ENCODE measurements at regions not wholly inside any gene's neighbourhood (a gene's known extent, or its start where the extent isn't known, plus 50 kb on each side); places are given as distances from the start of the nearest gene placed in this dataset.
"Not testable (repeated sequence)": the region's sequence is repeated elsewhere in the genome, so short reads cannot be mapped to it uniquely, and the experiment has no call there.

DNA sequence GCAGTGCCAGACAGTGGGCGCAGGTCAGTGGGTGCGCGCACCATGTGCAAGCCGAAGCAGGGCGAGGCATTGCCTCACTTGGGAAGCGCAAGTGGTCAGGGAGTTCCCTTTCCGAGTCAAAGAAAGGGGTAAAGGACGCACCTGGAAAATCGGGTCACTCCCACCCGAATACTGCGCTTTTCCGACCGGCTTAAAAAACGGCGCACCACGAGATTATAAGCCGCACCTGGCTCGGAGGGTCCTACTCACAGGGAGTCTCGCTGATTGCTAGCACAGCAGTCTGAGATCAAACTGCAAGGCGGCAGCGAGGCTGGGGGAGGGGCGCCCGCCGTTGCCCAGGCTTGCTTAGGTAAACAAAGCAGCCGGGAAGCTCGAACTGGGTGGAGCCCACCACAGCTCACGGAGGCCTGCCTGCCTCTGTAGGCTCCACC, 77.9 kb downstream of the NR4A2 start:
- not testable (repeated sequence) for DNase-seq

- no peak for DNase-seq
These were observed 78.8 kb downstream of the NR4A2 start for GRCh38 chr2:156253765-156254164.

DNA sequence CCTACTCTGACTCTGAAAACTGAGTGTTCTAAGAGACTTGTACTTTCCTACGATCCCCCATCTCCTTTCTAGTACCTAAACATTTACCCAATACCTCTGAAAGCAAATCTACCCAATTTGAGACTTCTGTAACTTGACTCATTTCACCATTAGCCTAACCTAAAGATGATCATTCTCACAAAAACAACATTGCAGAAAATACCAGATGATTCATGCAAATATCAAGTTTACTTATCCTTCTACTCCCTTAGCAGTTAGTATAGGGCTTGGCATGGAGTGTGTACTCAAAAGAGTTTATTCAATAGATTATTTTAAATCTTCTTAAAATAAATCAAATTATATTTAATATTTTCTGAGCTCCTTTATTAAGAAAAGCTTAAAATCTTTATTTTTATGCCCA, 89.6 kb downstream of the NR4A2 start:
- no peak for DNase-seq

GRCh38 chr2:156237558-156237957, 95.0 kb downstream of the NR4A2 start:
- DNase-seq, result no peak

DNA sequence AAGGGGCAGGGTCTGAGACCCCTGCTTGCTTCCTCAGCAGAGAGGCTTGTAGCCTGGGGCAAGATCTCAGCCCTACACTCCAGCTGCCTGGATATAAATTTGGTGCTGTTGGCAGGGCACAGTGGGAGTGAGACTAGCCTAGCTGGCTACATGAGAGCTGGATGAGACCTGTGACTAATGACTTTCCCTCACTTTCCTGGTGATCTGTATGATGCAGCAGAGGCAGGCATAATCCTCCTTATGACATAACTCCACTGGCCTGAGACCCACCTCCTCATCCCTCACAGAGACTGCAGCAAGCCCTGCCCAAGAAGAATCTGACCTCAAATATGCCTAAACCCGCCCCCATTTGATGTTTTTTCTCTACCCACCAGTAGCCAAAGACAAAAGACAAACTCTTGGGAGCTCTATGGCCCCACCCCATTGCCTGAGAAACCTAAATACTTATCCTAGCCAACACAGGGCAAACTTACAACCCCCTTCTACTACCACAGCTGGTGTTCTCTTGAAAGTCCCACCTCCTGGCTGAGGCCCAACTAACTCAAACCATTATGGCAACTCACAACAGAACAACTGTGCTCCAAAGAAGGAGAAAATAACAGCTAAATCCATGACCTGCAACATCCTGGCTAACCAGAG, 102.7 kb downstream of the NR4A2 start:
- no peak for DNase-seq

DNA sequence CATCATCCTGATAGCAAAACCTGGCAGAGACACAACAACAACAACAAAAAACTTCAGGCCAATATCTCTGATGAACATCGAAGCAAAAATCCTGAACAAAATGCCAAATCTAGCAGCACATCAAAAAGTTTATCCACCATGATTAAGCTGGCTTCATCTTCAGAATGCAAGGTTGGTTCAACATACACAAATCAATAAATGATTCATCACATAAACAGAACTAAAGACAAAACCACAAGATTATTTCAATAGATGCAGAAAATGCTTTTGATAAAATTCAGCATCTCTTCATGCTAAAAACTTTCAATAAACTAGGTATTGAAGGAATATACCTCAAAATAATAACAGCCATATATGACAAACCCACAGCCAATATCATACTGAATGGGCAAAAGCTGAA, 109.2 kb downstream of the NR4A2 start:
- DNase-seq, result not testable (repeated sequence)

GRCh38 chr2:156221703-156222102, 110.8 kb downstream of the NR4A2 start:
- no peak for DNase-seq

DNA sequence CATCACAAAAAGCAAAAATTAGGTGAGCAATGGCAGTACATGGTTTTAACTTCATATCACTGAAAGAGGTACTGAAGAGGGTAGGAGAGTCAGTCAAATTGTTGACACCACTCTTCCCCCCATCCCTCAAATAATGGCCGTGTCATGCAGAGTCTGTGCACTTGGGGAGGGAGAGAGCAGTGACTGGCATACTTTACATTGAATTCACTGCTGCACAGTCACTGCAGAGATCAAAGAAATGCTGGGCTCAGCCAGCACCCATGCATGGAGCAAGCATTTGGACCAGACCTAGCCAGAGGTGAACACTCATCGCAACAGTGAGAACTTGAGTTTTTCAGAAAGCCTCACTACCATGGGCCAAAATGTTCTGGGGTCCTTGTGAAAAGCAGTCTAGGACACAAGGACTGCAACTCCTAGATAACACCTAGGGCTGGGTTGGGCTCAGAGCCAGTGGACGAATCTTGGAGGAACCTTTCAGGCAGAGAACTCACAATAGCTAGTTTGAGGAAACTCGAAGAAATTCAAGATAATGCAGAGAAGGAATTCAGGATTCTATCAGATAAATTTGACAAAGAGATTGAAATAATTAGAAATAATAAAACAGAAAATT, 112.9 kb downstream of the NR4A2 start:
- no peak for DNase-seq

DNA sequence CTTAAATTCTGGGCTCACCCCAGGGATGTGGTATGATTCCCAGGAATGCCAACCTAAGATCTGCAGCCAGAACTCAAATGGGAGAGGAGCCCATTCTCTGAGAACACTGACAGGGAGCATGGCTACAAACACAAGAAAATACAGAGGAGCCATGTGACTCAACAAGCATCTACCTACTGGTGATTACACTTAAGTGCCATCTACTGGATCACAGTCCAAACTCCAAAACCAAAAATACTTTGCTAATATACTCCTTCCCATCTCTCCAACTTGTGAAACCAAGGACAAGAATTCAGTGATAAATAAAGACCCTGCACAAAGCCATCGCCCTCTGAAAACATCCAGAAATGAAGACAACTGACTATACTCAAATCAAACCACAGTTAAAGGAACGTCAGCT, 116.9 kb downstream of the NR4A2 start:
- no peak for DNase-seq

- DNase-seq, result no peak
These were observed 121.2 kb downstream of the NR4A2 start for GRCh38 chr2:156211318-156211717.

DNA sequence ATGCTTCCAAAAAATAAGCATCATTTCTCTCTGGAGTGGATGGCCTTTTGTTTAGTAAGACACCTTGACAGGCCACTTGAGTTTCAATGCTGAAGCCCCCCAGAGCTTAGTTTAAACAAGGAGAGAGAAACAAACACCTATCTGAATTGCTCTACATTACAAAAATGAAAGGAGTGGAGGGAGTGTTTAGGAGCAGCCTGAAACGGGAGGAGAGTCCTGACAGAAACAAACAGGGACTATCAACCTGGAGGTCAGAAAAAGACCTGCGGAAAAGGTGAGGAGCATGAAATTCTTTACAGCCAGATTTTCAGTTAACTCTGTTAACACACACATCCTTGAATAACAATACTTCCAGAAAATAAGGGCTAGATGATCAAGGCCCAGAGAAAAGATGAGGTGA, 126.2 kb downstream of the NR4A2 start:
- no peak for DNase-seq

- no peak for DNase-seq
These were observed 132.9 kb downstream of the NR4A2 start for GRCh38 chr2:156199588-156199987.

DNA sequence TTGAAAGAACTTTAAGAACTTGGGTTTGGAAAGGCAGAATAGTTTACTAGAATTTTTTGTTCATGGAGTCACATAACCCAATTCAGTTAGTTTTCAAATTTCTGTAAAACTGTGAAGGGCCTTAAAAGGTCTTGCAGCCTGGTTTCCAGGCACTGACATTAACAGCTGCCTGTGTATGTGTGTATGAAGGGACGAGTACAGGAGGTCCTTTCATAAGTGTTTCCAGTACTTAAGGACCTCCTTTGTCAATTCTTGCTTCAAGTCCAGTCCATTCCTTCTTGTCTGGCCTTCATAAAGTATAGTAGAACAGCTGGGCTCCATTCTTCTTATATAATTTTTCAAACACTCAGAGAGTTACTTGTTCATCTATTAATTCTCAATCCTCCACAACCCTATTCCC, 136.5 kb downstream of the NR4A2 start:
- no peak for DNase-seq

GRCh38 chr2:156192468-156192867, 140.1 kb downstream of the NR4A2 start:
- no peak for DNase-seq

DNA sequence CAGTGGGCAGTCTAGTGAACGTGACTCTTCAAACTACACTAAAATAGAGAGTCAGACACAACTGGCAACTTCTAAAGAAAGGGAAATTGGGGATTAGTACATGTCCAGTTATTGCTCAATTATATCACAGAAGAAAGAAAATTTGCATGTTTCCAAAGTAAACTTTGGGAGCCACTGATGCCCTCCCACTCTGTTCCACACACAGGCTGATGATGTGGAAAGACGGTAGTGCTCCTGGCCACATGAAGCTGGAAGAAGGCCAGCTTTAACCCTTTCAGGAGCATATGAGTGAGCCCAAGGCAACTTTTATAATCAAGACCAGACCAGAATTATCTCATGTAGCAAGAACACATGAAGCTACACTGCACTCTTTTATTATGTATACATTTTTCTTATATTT, 141.0 kb downstream of the NR4A2 start:
- no peak for DNase-seq

- no peak for DNase-seq
These were observed 142.0 kb downstream of the NR4A2 start for GRCh38 chr2:156190517-156190916.

DNA sequence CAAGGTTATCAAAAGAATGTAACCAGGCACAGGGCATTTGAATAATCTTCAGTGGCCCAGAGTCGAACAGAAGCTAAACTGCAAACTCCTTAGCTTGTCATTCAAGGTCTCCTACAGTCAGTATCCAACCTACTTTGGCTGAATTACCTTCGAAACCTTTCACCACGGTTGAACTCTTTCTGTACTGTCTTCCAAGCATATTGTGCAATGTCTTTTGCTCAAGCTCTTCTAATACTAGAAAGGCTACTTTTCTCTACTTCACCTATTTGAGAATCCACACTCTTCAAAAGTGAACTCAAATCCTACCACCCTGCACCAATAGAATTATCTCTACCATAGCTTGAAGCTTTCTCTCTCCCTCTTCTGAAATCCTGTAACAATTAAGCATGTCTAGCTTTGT, 142.9 kb downstream of the NR4A2 start:
- no peak for DNase-seq

- DNase-seq, result no peak
These were observed 143.4 kb downstream of the NR4A2 start for GRCh38 chr2:156189143-156189542.

GRCh38 chr2:156182132-156182531, 150.4 kb downstream of the NR4A2 start:
- no peak for DNase-seq

GRCh38 chr2:156181208-156181607, 151.3 kb downstream of the NR4A2 start:
- DNase-seq, result no peak

GRCh38 chr2:156177654-156178053, 154.9 kb downstream of the NR4A2 start:
- no peak for DNase-seq

- no peak for DNase-seq
These were observed 156.6 kb downstream of the NR4A2 start for GRCh38 chr2:156175946-156176345.

- no peak for DNase-seq
These were observed 161.6 kb downstream of the NR4A2 start for GRCh38 chr2:156170929-156171328.

DNA sequence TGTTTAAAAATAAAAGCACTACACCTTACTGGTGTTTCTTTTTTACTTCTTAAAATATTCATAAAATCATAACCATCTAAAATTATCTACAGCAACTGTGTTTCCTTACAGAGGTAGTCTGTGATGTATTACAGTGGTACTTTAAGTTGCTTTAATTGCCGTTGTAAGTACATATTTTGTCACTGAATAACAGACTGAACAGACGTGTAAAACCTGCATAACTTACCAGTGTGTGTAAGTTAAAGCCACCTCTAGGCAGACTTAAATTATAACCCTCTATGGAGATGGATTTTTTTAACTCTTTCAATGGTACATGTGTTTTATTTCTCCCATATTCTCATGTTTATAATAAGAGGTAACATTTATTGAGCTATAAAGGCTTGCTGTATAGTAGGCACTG, 166.8 kb downstream of the NR4A2 start:
- no peak for DNase-seq

Measured in hypothalamus (tissue), 51 donors.